ENCODE measurements at regions not wholly inside any gene's neighbourhood (a gene's known extent, or its start where the extent isn't known, plus 50 kb on each side); places are given as distances from the start of the nearest gene placed in this dataset.

DNA sequence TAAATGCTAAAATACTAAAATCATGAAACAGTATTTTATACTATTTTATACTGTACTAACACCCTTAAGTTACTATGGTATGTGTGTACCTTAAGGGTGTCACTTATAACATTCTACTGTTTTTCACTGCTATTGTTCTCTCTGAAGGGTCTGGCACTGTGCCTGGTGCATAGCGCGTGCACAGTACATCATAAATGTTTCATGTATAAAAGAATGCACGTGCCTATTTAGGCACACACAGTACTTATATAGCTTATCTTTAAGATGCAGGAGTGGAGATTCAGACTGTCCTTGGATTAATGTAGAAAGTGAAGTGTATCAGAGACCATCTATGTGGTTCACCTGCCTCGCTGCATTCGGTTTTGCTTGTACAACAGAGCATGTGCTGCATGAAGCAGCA, 64.0 kb upstream of the SGK1 start:
- TF ChIP-seq, protein P1, sequence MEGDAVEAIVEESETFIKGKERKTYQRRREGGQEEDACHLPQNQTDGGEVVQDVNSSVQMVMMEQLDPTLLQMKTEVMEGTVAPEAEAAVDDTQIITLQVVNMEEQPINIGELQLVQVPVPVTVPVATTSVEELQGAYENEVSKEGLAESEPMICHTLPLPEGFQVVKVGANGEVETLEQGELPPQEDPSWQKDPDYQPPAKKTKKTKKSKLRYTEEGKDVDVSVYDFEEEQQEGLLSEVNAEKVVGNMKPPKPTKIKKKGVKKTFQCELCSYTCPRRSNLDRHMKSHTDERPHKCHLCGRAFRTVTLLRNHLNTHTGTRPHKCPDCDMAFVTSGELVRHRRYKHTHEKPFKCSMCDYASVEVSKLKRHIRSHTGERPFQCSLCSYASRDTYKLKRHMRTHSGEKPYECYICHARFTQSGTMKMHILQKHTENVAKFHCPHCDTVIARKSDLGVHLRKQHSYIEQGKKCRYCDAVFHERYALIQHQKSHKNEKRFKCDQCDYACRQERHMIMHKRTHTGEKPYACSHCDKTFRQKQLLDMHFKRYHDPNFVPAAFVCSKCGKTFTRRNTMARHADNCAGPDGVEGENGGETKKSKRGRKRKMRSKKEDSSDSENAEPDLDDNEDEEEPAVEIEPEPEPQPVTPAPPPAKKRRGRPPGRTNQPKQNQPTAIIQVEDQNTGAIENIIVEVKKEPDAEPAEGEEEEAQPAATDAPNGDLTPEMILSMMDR (IDR thresholded peaks at IDR 0.05), result no peak

DNA sequence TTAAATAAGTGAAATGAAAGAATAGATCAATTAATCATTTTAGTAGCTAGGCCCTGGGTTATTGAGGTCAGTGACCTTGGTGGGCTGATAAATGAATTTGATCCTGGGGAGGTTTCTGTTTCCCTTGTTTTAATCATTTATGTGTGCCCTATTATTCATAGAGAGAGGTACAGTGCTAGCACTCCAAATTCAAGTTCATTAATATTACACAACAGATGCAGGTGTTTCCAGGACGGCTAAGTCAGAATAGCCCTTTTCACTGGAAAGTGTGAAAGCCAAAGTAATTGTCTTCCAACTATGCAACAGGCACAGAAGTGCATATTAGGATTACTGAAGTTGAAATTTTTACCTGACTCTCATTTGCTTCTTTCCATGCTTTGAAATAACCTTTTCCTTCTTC, 61.7 kb upstream of the SGK1 start:
- TF ChIP-seq, protein P1 (IDR thresholded peaks at IDR 0.05), result no peak

DNA sequence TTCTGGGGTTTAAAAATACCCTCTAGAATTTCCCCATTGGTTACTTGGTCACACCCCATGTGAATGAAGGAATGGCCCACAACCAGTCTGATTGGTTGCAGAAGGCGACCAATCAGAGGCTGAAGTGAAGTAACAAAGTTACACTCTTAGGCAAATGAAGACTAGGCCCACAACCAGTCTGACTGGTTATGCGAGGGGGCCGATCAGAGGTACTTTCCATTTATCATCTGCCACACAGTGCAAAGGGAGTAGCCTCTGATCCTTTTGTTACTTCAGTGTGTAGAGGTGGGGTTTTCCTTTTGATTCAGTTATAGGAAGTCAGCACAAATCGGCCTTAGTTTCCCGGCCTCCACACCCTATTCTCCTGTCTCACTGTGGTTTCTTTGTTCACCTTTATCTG, 61.2 kb upstream of the SGK1 start:
- TF ChIP-seq, protein P1 (IDR thresholded peaks at IDR 0.05), result no peak

DNA sequence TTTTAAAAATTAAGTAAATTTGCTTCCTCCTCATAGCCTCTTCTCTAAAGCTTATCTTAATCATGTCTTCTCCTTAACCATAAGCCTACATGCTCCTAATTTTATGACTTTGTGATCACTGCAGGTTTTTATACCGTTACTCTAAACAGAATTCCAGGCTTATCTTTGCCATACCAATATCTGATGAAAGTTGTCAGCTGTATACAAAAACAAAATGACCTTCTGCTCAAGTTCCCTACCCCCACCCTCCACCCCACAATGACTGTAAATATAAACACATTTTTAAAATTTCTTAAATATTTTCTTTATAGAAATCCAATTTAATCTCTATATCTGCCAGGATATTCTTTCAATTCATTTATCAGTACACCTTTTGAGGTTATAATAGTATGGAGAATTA, 60.5 kb upstream of the SGK1 start:
- TF ChIP-seq, protein P1 (IDR thresholded peaks at IDR 0.05), result no peak

DNA sequence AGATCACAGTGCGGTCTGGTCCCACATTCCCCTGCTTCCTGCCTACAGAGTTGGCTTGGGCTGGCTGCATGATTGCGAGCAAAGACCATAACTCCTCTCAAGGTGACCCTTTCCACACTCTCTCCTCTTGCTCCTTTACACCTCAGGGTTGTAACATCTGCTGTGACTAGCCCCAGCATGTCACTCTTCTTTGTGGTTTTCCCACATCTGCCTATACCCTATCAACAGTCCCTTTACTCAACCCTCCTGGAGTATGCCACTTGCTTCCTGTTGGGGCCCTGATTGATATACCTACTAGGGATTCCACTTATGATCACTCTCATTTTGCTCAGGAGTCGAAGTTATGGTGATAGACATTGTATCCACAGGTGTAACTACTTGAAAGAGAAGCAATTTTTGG, 58.9 kb upstream of the SGK1 start:
- TF ChIP-seq, protein P1 (IDR thresholded peaks at IDR 0.05), result no peak

DNA sequence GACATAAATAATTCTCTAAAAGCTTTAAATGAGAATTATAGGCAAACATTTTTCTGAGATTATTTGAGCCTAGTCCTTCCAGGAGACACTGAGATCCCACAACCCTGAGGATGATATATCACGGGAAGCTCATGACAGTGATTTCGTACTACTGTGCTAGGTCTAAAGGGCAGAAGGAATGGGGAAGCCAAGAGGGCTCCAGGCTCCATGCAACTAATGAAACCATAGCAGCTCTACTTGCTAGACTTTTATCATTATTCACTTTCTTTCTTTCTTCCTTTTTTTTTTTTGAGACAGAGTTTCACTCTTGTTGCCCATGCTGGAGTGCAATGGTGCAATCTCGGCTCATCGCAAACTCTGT, 57.3 kb upstream of the SGK1 start:
- TF ChIP-seq, protein P1 (IDR thresholded peaks at IDR 0.05), result no peak

DNA sequence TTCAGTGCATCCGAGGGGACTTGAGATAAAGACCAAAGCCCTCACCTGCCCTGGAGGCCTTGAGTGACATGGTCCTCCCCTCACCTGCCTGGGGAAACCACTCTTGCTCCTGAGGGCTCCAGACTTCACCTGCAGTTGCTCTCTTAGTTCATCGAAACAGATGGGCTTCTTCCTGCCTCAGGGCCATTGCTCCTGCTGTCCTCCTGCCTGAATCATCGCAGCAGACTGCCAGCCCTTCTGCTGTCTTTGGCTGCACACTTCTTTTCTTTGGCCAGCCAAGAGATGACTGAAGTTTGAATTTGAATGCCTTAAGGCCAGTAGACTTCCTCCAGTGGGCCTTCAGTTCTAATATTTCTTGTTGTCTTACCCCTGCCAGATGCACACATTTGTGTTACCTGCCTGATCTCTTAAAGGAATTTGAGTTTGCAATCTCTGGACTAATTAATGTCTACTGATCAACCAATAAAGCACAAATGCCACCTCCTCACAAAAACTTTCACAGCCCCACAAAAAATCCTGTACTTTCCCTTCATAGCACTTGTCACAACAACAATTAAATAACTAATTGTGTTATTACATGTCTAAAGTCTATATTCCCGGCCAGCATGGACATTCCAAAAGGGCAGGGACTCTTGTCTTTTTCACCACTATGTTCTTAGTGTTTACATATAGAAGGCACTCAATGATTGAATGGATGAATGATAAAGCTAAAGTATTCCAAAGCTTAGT, 56.7 kb upstream of the SGK1 start:
- TF ChIP-seq, protein P1 (IDR thresholded peaks at IDR 0.05), result no peak

DNA sequence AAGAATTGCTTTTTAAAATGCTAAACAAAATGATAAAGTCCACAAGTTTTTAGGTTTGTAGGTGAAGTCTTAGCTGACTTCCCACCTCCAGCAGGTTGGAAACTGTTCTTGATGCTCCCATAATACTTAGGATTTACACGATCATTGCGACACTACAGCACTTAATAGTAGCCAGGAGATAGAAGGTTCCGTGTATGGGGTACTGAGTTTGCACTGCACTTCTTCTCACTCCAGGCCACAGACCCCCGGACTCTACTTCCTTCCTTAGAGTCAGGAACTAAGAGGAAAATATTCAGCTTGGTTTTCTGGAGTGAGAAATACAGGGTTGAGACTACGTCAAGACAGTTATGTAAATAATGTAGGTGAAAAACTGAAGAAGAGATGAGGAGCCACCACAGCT, 56.1 kb upstream of the SGK1 start:
- TF ChIP-seq, protein P1 (IDR thresholded peaks at IDR 0.05), result no peak

Data from LNCAP (cell line).